GM19043 (cell line): ENCODE measurements at regions not wholly inside any gene's neighbourhood (a gene's known extent, or its start where the extent isn't known, plus 50 kb on each side); places are given as distances from the start of the nearest gene placed in this dataset.

ENCODE experiments used
- ATAC-seq: cut with Tn5 transposase; IDR thresholded peaks from one replicate; pipeline ENCODE4 v1.9.1; 2021; ENCODE audit warnings: low read depth; ENCODE audit not compliant: unreplicated experiment

GRCh38 chr11:38100836-38101462 lies 1502.9 kb upstream of the RAG2 start:
- no peak for ATAC-seq

GRCh38 chr11:38095268-38095667 lies 1497.2 kb upstream of the RAG2 start:
- ATAC-seq: no peak

- no peak for ATAC-seq
Observed at GRCh38 chr11:38089726-38090125, 1491.7 kb upstream of the RAG2 start.

- no peak for ATAC-seq
Observed at GRCh38 chr11:38060920-38061319, 1462.9 kb upstream of the RAG2 start.

- no peak for ATAC-seq
Observed at GRCh38 chr11:38060136-38060535, 1462.1 kb upstream of the RAG2 start.

- no peak for ATAC-seq
Observed at GRCh38 chr11:38046571-38047135, 1448.6 kb upstream of the RAG2 start.

GRCh38 chr11:38043060-38043459 lies 1445.0 kb upstream of the RAG2 start:
- no peak for ATAC-seq

GRCh38 chr11:38038777-38039176 lies 1440.7 kb upstream of the RAG2 start:
- ATAC-seq: no peak

GRCh38 chr11:38019072-38019775 lies 1421.2 kb upstream of the RAG2 start:
- no peak for ATAC-seq

- ATAC-seq: no peak
Observed at GRCh38 chr11:38014405-38014804, 1416.4 kb upstream of the RAG2 start.

GRCh38 chr11:38013157-38013556 lies 1415.1 kb upstream of the RAG2 start:
- no peak for ATAC-seq

GRCh38 chr11:38011496-38011895 lies 1413.5 kb upstream of the RAG2 start:
- ATAC-seq: no peak

GRCh38 chr11:38009932-38010331 lies 1411.9 kb upstream of the RAG2 start:
- no peak for ATAC-seq

- ATAC-seq: no peak
Observed at GRCh38 chr11:38006466-38006865, 1408.4 kb upstream of the RAG2 start.

GRCh38 chr11:38005597-38005996 lies 1407.6 kb upstream of the RAG2 start:
- no peak for ATAC-seq

- no peak for ATAC-seq
Observed at GRCh38 chr11:37999171-37999570, 1401.1 kb upstream of the RAG2 start.

GRCh38 chr11:37995886-37996285 lies 1397.8 kb upstream of the RAG2 start:
- no peak for ATAC-seq

GRCh38 chr11:37988031-37988430 lies 1390.0 kb upstream of the RAG2 start:
- no peak for ATAC-seq

- ATAC-seq: no peak
Observed at GRCh38 chr11:37984991-37985390, 1387.0 kb upstream of the RAG2 start.

GRCh38 chr11:37978647-37979046 lies 1380.6 kb upstream of the RAG2 start:
- ATAC-seq: no peak

GRCh38 chr11:37973941-37974340 lies 1375.9 kb upstream of the RAG2 start:
- no peak for ATAC-seq

GRCh38 chr11:37972691-37973090 lies 1374.7 kb upstream of the RAG2 start:
- ATAC-seq: no peak
